Breast epithelium (tissue), 4 donors: ENCODE measurements at regions not wholly inside any gene's neighbourhood (a gene's known extent, or its start where the extent isn't known, plus 50 kb on each side); places are given as distances from the start of the nearest gene placed in this dataset.

ENCODE experiments used
- DNase-seq, 2 donors: peaks; one replicate each; pipeline ENCODE4 v3.0.0-alpha.2; 2019; ENCODE audit warnings: low spot score in 2 of 2
- H3K27ac ChIP-seq, 2 donors: fragments of 200-600 bp; sonication (generic) in 1 of 2; one replicate each; pipeline ENCODE4 v1.5.1; 2016 to 2019; ENCODE audit warnings: mild to moderate bottlenecking in 1 of 2
- H3K27me3 ChIP-seq, 2 donors: fragments of 200-600 bp; sonication (generic) in 1 of 2; one replicate each; pipeline versions ENCODE4 v1.5.1 to v1.6.0; 2017 to 2019; ENCODE audit warnings: control low read depth in 1 of 2, mild to moderate bottlenecking in 1 of 2
- H3K36me3 ChIP-seq: fragments of 200-600 bp; one replicate; pipeline ENCODE4 v1.5.1; 2019
- H3K4me1 ChIP-seq, 2 donors: fragments of 200-600 bp; sonication (generic); one replicate each; pipeline ENCODE4 v1.5.1; 2016 to 2019; ENCODE audit warnings: control low read depth in 1 of 2
- H3K4me3 ChIP-seq, 3 donors: fragments of 200-600 bp; sonication (generic); 1 replicate in 2 of 3; 2 replicates in 1 of 3; pipeline ENCODE4 v1.5.1; 2016 to 2019; ENCODE audit warnings: mild to moderate bottlenecking in 3 of 3, moderate library complexity in 2 of 3
- H3K9me3 ChIP-seq, 2 donors: fragments of 200-600 bp; sonication (generic) in 1 of 2; one replicate each; pipeline ENCODE4 v1.5.1; 2016 to 2019; ENCODE audit warnings: control low read depth in 1 of 2
- POLR2A ChIP-seq: fragments of 450-650 bp; IDR thresholded peaks from one replicate; pipeline ENCODE4 v1.6.1; 2016; ENCODE audit warnings: antibody characterized with exemption, mild to moderate bottlenecking, moderate library complexity
- POLR2AphosphoS5 ChIP-seq, 3 donors: sonication (generic); formaldehyde crosslinking; IDR thresholded peaks; one replicate each; pipeline ENCODE4 v1.6.1; 2017; ENCODE audit warnings: antibody characterized with exemption in 3 of 3
- intact Hi-C: fragments of 100-400 bp; cut with DNase I; formaldehyde crosslinking; loops from one replicate; pipeline ENCODE4 v1.15.1; 2023; ENCODE audit warnings: low total_unique reads
- TF ChIP-seq, protein P1 (sequence below), 3 donors: fragments of 450-650 bp; IDR thresholded peaks; one replicate each; pipeline ENCODE4 v1.5.1; 2016 to 2017; ENCODE audit warnings: antibody characterized with exemption in 3 of 3, mild to moderate bottlenecking in 3 of 3, moderate library complexity in 3 of 3

DNA sequence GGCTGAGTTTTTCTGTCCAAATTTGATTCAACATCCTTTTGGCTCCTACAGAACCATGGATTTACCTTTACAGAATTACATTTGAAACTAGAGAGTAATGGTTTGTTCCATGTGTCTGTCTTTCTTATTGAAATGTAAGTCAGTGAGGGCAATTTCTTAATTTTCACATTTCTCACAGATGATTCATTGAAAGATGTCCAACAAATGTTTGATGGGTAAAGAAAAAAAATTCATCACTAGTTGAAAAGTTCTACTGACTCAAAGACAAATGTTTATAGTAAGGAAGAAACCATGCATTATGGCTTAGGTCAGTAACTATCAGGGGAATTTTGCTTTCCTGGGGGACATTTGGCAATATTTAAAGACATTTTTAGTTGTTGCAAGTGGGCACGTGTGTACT lies 131.6 kb upstream of the TRPM3 start:
- Histone ChIP-seq H3K27ac (no peak overlapping the region), H3K9me3 (no peaks in the 10 kb centered on the region), H3K36me3 (no peaks in the 10 kb centered on the region), H3K27me3 (peaks cover 0 to 9% of the 10 kb centered on the region in 2 donors), H3K4me1 (no peaks in the 10 kb centered on the region), H3K4me3 (no peak overlapping the region)
- DNase-seq: no peak
- intact Hi-C loops: no loop called here
- TF ChIP-seq, protein P1, sequence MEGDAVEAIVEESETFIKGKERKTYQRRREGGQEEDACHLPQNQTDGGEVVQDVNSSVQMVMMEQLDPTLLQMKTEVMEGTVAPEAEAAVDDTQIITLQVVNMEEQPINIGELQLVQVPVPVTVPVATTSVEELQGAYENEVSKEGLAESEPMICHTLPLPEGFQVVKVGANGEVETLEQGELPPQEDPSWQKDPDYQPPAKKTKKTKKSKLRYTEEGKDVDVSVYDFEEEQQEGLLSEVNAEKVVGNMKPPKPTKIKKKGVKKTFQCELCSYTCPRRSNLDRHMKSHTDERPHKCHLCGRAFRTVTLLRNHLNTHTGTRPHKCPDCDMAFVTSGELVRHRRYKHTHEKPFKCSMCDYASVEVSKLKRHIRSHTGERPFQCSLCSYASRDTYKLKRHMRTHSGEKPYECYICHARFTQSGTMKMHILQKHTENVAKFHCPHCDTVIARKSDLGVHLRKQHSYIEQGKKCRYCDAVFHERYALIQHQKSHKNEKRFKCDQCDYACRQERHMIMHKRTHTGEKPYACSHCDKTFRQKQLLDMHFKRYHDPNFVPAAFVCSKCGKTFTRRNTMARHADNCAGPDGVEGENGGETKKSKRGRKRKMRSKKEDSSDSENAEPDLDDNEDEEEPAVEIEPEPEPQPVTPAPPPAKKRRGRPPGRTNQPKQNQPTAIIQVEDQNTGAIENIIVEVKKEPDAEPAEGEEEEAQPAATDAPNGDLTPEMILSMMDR (IDR thresholded peaks at IDR 0.05): no peak
- no peak for TF ChIP-seq POLR2AphosphoS5 (IDR thresholded peaks at IDR 0.05)
- no peak for TF ChIP-seq POLR2A

DNA sequence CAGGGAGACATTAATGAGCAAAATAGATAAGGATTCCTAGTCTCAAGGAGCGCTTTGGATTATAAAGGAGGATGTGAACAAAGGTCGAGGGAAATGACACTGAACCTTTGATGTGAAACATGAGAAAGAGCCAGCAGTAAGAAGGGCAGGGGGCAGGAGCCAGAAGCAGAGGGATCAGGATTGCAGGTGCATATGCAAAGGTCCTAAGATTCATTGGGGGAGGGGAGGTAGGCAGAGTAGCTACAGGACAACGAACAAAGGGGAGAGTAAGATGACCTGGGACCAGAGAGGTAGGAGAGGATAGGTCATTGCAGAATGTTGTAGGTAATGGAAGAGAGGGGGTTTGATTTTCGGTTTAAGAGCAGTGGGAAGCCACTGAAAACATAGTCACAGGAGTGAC lies 129.2 kb upstream of the TRPM3 start:
- Histone ChIP-seq H3K27me3 (peaks cover 0 to 7% of the 10 kb centered on the region in 2 donors), H3K4me3 (no peak overlapping the region), H3K9me3 (no peaks in the 10 kb centered on the region), H3K36me3 (no peaks in the 10 kb centered on the region), H3K27ac (no peak overlapping the region), H3K4me1 (no peaks in the 10 kb centered on the region)
- intact Hi-C loops: no loop called here
- TF ChIP-seq, protein P1 (IDR thresholded peaks at IDR 0.05): no peak
- TF ChIP-seq POLR2AphosphoS5 (IDR thresholded peaks at IDR 0.05) (no peak), POLR2A (no peak)
- DNase-seq: no peak

DNA sequence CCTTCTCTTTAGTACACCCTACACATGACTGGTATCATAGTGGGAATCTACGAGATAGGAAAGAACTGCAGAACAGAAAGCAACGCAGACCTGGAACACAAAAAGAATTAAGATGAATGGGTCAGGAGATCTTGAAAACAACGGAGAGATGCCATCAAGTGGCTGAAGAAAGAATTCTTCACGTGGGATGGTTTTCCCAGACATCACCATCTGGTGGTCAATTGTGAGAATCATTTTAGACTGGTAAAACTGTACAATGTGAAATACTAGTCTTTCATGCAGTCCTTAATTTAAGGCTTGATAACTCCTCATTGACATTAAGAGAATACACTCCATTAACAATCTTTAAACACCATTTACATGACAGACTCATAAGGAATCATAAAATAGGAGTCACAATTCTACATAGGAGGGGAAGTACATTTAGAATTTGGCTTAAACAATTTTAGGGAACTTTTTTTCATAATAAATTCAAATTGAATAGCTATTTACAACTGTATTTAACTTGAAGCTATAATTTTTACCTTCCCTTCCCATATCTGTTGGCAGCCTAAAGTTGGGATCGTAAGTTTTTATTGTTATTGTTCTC lies 128.4 kb upstream of the TRPM3 start:
- Histone ChIP-seq H3K9me3 (no peaks in the 10 kb centered on the region), H3K4me3 (no peak overlapping the region), H3K27me3 (peaks cover 0 to 7% of the 10 kb centered on the region in 2 donors), H3K4me1 (no peaks in the 10 kb centered on the region), H3K27ac (no peak overlapping the region), H3K36me3 (no peaks in the 10 kb centered on the region)
- TF ChIP-seq, protein P1 (IDR thresholded peaks at IDR 0.05): peak; percentile 44 to 59 (median 52)
- no peak for TF ChIP-seq POLR2A
- no peak for DNase-seq
- intact Hi-C loops: no loop called here

DNA sequence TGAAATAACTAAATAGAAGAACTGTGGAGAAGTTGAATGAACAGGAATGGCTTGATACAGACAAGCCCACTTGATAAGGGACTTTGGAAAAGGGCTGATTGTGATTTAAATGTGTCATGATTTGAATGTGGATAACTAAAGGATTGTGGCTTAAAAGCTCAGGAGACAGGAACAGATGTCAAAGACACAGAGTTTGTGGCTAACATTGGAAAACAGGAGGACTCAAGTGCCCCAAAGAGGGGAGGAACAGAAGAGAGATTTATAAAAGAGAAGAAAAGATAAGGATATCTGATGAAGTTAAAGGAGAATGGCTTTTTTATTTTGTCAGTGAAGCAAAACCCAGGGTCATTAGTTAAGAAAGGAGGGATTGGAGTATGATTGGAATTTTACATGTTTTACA lies 124.2 kb upstream of the TRPM3 start:
- Histone ChIP-seq H3K36me3 (no peaks in the 10 kb centered on the region), H3K27ac (no peak overlapping the region), H3K9me3 (no peaks in the 10 kb centered on the region), H3K4me1 (no peaks in the 10 kb centered on the region), H3K27me3 (no peaks in the 10 kb centered on the region), H3K4me3 (no peak overlapping the region)
- no peak for DNase-seq
- intact Hi-C loops: no loop called here
- TF ChIP-seq POLR2AphosphoS5 (IDR thresholded peaks at IDR 0.05): no peak
- TF ChIP-seq, protein P1 (IDR thresholded peaks at IDR 0.05): no peak
- TF ChIP-seq POLR2A: no peak

DNA sequence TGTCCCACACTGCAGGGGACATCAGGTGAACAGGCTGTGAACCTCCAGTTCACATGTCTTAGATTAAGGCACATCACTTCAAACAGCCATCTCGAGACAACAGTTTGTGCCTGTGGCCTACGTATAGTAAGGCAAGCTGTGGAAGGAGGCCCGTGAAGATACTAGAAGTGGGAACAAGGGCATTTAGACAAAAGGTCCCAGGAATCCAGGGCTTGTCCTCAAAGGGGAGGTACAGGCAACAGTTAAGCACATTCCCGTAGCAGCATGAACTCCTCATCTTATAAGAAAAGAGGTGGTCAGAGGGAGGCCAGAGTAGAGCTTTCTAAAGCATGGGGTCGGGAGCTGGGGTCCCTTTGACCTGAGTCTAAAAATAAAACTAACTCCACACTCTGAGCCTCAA lies 122.5 kb upstream of the TRPM3 start:
- H3K9me3 ChIP-seq: no peaks in the 10 kb centered on the region
- TF ChIP-seq, protein P1 (IDR thresholded peaks at IDR 0.05): no peak
- TF ChIP-seq POLR2A (no peak), POLR2AphosphoS5 (IDR thresholded peaks at IDR 0.05) (no peak)
- intact Hi-C loops: no loop called here

More for the DNA sequence above, 122.5 kb upstream of the TRPM3 start:
- DNase-seq: no peak
- Histone ChIP-seq H3K4me1 (no peaks in the 10 kb centered on the region), H3K27ac (no peak overlapping the region), H3K36me3 (no peaks in the 10 kb centered on the region), H3K27me3 (no peaks in the 10 kb centered on the region), H3K4me3 (no peak overlapping the region)
